Hematopoietic multipotent progenitor cell treated with erythropoietin and hydrocortisone succinate and interleukin-3 and kit ligand, for 6 days (in vitro differentiated cells): ENCODE measurements at regions not wholly inside any gene's neighbourhood (a gene's known extent, or its start where the extent isn't known, plus 50 kb on each side); places are given as distances from the start of the nearest gene placed in this dataset.
A peak's percentile ranks its signal among the peaks of the same experiment; 100 is the strongest.
"Not testable (repeated sequence)": the region's sequence is repeated elsewhere in the genome, so short reads cannot be mapped to it uniquely, and the experiment has no call there.

Experiments used
- DNase-seq: peaks from one replicate; pipeline ENCODE4 v3.0.0-alpha.2; 2015

GRCh38 chr9:34783951-34784487 is 74.1 kb upstream of the CCL21 start:
- no peak for DNase-seq

DNA sequence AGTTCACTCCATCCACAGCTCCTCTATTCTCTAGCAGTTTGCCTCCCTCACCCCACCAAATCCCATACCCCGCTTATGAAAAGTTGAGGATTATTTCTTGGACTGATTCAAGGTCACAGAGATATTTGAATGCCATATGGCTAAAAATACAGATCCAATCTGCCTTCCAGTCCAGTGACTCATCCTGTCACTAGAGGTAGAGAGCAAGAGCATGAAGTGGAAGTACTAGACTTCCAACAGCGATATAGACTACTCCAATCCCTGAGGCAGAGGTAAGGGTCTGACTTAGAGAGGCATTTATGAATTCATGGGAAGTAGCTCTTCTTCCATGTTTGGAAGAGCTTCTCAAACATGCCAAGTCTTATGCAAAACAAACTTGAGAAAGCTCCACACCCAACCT is 72.4 kb upstream of the CCL21 start:
- no peak for DNase-seq

DNA sequence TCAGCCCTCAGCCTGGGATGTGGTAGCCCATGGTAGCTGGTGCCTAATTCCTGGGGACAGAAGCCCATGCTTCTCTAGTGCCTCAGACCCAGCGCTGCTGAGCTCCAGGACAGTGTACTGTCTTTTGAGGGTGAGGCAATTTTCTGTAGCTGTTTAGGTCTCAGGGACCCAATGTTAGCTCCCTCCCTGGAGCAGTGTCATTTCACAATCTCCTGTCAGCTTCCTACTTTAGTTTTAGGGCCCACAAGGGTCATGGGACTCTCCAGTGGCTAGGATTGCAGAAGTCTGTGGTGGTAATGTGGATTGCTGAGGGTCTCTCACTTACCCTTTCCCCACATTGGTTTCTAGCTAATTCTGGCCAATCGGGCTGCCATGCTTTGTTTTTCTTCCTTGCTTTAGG is 67.7 kb upstream of the CCL21 start:
- peak; percentile 27 for DNase-seq

DNA sequence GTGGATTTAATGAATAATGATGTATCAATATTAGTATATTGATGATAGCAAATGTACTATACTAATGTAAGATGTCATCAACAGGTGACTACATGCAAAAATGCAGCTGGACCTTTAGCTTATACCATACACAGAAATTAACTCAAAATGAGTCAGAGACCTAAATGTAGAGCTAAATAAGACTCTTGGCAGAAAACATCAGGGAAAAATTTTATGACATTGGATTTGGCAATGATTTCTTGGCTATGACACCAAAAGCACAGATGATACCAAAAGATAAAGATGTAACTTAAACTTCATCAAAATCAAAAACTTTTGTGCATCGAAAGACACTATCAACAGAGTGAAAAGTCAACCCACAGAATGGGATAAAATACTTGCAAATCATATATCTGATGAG is 64.0 kb upstream of the CCL21 start:
- no peak for DNase-seq

GRCh38 chr9:34773306-34773910 is 63.5 kb upstream of the CCL21 start:
- no peak for DNase-seq

DNA sequence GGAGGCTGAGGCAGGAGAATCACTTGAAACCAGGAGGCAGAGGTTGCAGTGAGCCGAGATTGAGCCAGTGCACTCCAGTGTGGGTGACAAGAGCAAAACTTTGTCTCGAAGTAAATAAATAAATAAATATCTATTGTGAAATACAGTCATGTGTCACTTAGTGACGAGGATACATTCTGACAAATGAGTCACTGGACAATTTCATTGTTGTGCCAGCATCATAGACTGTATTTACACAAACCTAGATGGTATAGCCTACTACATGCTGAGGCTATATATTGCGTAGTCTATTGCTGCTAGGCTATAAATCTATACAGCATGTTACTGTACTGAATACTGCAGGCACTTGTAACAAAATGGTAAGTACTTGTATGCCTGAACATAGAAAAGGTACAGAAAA is 61.1 kb upstream of the CCL21 start:
- no peak for DNase-seq

GRCh38 chr9:34767087-34767486 is 57.2 kb upstream of the CCL21 start:
- not testable (repeated sequence) for DNase-seq

DNA sequence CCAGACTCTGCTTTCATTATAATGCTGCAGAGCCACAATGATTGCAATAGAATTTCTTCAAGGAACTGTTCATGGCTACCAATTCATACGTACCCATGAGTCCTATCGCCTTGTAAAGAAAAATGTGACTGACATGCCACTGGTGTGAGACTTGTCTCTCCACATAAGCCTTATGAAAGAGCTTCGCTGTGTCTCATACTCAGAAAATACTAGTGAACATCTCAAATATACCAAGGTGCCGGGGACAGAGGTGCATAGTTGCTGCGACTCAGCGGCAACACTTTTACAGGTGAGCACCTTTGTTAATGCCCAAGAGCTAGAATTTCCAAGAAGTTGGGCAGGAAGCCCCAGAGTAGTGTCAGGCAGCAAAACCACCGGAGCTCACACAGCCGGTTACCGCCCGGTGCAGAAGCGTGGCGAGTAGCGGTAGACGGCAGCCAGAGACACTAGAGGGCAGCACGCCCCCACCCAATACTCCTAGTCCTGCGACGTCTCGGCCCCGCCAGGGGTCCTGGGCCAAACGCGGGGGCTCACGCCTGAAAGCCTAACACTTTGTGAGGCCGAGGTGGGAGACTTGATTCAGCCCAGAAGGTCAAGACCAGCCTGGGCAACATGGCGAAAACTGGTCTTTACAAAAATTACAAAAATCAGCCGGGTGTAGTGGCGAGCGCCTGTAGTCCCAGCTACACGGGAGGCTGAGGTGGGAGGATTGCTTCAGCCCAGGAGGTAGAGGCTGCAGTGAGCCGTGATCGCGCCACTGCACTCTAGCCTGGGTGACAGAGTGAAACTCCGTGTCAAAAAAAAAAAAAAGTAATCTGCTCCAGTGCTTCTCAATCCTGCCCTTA is 50.5 kb upstream of the CCL21 start:
- DNase-seq, result peak; percentile 67
